Loucy (cell line): ENCODE measurements at regions not wholly inside any gene's neighbourhood (a gene's known extent, or its start where the extent isn't known, plus 50 kb on each side); places are given as distances from the start of the nearest gene placed in this dataset.

Experiments used
- EZH2phosphoT487 ChIP-seq: fragments of 200-600 bp; IDR thresholded peaks from 2 replicates; pipeline ENCODE4 v1.6.1; 2018; ENCODE audit warnings: antibody characterized with exemption, mild to moderate bottlenecking, moderate library complexity, borderline replicate concordance
- TF ChIP-seq, protein P1 (sequence below): fragments of 200-600 bp; sonication (generic); conservative IDR thresholded peaks from 2 replicates; pipeline ENCODE4 v1.5.1; 2014; ENCODE audit warnings: mild to moderate bottlenecking, antibody characterized with exemption, low read length

DNA sequence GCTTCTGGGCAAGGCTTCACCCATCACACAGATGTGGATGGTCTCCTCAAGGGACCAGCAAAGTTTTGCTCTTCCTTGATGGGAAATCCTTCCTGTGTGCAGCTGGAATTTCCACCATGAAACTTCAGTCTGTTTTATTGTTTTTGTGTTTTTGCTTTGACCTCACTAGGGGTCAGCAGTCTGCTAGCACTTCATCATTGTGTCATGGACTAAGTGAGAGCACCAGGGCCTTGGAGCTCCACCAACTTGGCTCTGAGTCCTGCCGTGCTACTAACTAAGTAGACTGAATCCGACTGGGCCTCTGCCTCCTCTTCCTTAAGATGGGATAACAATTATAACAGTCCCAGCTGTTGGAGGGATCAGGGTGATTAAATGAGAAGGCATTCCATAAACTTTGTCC is 305.8 kb upstream of the NCAM1 start:
- TF ChIP-seq, protein P1, sequence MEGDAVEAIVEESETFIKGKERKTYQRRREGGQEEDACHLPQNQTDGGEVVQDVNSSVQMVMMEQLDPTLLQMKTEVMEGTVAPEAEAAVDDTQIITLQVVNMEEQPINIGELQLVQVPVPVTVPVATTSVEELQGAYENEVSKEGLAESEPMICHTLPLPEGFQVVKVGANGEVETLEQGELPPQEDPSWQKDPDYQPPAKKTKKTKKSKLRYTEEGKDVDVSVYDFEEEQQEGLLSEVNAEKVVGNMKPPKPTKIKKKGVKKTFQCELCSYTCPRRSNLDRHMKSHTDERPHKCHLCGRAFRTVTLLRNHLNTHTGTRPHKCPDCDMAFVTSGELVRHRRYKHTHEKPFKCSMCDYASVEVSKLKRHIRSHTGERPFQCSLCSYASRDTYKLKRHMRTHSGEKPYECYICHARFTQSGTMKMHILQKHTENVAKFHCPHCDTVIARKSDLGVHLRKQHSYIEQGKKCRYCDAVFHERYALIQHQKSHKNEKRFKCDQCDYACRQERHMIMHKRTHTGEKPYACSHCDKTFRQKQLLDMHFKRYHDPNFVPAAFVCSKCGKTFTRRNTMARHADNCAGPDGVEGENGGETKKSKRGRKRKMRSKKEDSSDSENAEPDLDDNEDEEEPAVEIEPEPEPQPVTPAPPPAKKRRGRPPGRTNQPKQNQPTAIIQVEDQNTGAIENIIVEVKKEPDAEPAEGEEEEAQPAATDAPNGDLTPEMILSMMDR = no peak
- TF ChIP-seq EZH2phosphoT487 = no peak
